ENCODE measurements at regions not wholly inside any gene's neighbourhood (a gene's known extent, or its start where the extent isn't known, plus 50 kb on each side); places are given as distances from the start of the nearest gene placed in this dataset.

GRCh38 chr18:43414006-43414405 is 136.7 kb upstream of the SYT4 start:
- Mint-ChIP-seq H3K9me3 (no peaks in the 10 kb centered on the region), H3K27ac (no peak overlapping the region), H3K4me3 (ENCODE audit: low read depth) (no peak overlapping the region), H3K4me1 (ENCODE audit: low read depth) (no peaks in the 10 kb centered on the region), H3K36me3 (ENCODE audit: low read depth) (no peaks in the 10 kb centered on the region), H3K27me3 (ENCODE audit: low read depth) (no peaks in the 10 kb centered on the region)
- intact Hi-C loops (cut with micrococcal nuclease), result no loop called here
- no peak for DNase-seq (ENCODE audit: low spot score)

GRCh38 chr18:43420091-43420490 is 142.8 kb upstream of the SYT4 start:
- DNase-seq (ENCODE audit: low spot score), result no peak
- Mint-ChIP-seq H3K27me3 (ENCODE audit: low read depth) (no peaks in the 10 kb centered on the region), H3K4me3 (ENCODE audit: low read depth) (no peak overlapping the region), H3K27ac (no peak overlapping the region), H3K4me1 (ENCODE audit: low read depth) (no peaks in the 10 kb centered on the region), H3K36me3 (ENCODE audit: low read depth) (no peaks in the 10 kb centered on the region), H3K9me3 (peaks cover 4% of the 10 kb centered on the region)
- intact Hi-C loops (cut with micrococcal nuclease), result no loop called here

DNA sequence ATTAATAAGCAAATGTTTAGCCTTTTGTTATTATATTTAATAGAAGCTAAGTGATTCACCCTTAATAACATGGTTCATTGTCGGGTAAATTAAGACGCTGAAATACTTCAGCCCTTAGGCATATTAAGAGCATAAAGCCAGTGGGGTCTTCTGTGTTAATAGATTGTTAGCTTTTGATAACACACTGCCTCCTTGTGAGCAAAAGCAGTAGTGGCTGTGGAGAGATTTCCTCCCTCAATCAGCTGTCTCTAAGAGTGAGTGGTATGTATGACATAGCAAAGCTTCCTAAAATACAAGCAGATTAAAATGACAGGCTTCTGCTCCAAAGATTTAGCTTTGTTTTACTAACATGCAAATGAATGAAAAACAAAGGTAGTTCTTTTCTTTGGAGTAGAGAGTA is 143.7 kb upstream of the SYT4 start:
- H3K27me3 Mint-ChIP-seq (ENCODE audit: low read depth), result no peaks in the 10 kb centered on the region
- H3K36me3 Mint-ChIP-seq (ENCODE audit: low read depth), result no peaks in the 10 kb centered on the region
- DNase-seq (ENCODE audit: low spot score), result no peak
- no peak overlapping the region for H3K27ac Mint-ChIP-seq
- H3K9me3 Mint-ChIP-seq, result peaks cover 10% of the 10 kb centered on the region
- intact Hi-C loops (cut with micrococcal nuclease), result no loop called here
- no peaks in the 10 kb centered on the region for H3K4me1 Mint-ChIP-seq (ENCODE audit: low read depth)
- H3K4me3 Mint-ChIP-seq (ENCODE audit: low read depth), result no peak overlapping the region

- H3K27me3 Mint-ChIP-seq (ENCODE audit: low read depth), result no peaks in the 10 kb centered on the region
- DNase-seq (ENCODE audit: low spot score), result no peak
- H3K9me3 Mint-ChIP-seq, result peaks cover 12% of the 10 kb centered on the region
- no peaks in the 10 kb centered on the region for H3K36me3 Mint-ChIP-seq (ENCODE audit: low read depth)
- H3K27ac Mint-ChIP-seq, result no peak overlapping the region
- no peak overlapping the region for H3K4me3 Mint-ChIP-seq (ENCODE audit: low read depth)
- intact Hi-C loops (cut with micrococcal nuclease), result no loop called here
- no peaks in the 10 kb centered on the region for H3K4me1 Mint-ChIP-seq (ENCODE audit: low read depth)
Measured at GRCh38 chr18:43422518-43422917, 145.2 kb upstream of the SYT4 start.

- DNase-seq (ENCODE audit: low spot score), result no peak
- Mint-ChIP-seq H3K4me1 (ENCODE audit: low read depth) (no peaks in the 10 kb centered on the region), H3K27ac (no peak overlapping the region), H3K9me3 (peaks cover 22% of the 10 kb centered on the region), H3K36me3 (ENCODE audit: low read depth) (no peaks in the 10 kb centered on the region), H3K4me3 (ENCODE audit: low read depth) (no peak overlapping the region), H3K27me3 (ENCODE audit: low read depth) (no peaks in the 10 kb centered on the region)
- intact Hi-C loops (cut with micrococcal nuclease), result no loop called here
Measured at GRCh38 chr18:43435851-43436250, 158.6 kb upstream of the SYT4 start.

DNA sequence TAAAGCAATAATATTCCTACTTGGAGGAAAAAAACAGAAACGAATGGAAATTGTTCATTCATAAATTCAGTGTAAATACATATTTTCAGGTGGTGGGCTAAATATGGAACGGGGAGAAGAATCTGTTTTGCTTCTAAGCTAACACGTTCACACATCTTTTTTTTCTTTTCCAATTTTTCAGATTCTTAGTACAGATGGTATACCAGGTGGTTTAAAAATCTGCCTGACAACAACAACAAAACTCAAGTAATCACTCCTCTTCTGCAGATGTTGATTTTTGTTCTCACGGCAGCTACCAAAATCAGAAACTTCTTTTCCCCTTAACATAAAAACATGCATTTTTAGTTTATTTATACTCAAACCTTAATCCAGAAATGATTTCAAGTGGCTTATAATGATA is 164.8 kb upstream of the SYT4 start:
- H3K27ac Mint-ChIP-seq, result no peak overlapping the region
- no peaks in the 10 kb centered on the region for H3K36me3 Mint-ChIP-seq (ENCODE audit: low read depth)
- H3K9me3 Mint-ChIP-seq, result peaks cover 29% of the 10 kb centered on the region
- no peaks in the 10 kb centered on the region for H3K27me3 Mint-ChIP-seq (ENCODE audit: low read depth)
- H3K4me3 Mint-ChIP-seq (ENCODE audit: low read depth), result no peak overlapping the region
- no peaks in the 10 kb centered on the region for H3K4me1 Mint-ChIP-seq (ENCODE audit: low read depth)
- intact Hi-C loops (cut with micrococcal nuclease), result no loop called here
- no peak for DNase-seq (ENCODE audit: low spot score)

GRCh38 chr18:43442571-43442970 is 165.3 kb upstream of the SYT4 start:
- Mint-ChIP-seq H3K27ac (no peak overlapping the region), H3K27me3 (ENCODE audit: low read depth) (no peaks in the 10 kb centered on the region), H3K9me3 (peaks cover 25% of the 10 kb centered on the region), H3K4me3 (ENCODE audit: low read depth) (no peak overlapping the region), H3K4me1 (ENCODE audit: low read depth) (no peaks in the 10 kb centered on the region), H3K36me3 (ENCODE audit: low read depth) (no peaks in the 10 kb centered on the region)
- intact Hi-C loops (cut with micrococcal nuclease), result no loop called here
- DNase-seq (ENCODE audit: low spot score), result no peak

GRCh38 chr18:43465483-43465882 is 188.2 kb upstream of the SYT4 start:
- H3K4me3 Mint-ChIP-seq (ENCODE audit: low read depth), result no peak overlapping the region
- H3K4me1 Mint-ChIP-seq (ENCODE audit: low read depth), result no peaks in the 10 kb centered on the region
- no peak for DNase-seq (ENCODE audit: low spot score)
- no peak overlapping the region for H3K27ac Mint-ChIP-seq
- H3K27me3 Mint-ChIP-seq (ENCODE audit: low read depth), result no peaks in the 10 kb centered on the region
- H3K9me3 Mint-ChIP-seq, result peaks cover 36% of the 10 kb centered on the region
- intact Hi-C loops (cut with micrococcal nuclease), result no loop called here
- no peaks in the 10 kb centered on the region for H3K36me3 Mint-ChIP-seq (ENCODE audit: low read depth)

GRCh38 chr18:43471873-43472272 is 194.6 kb upstream of the SYT4 start:
- no peaks in the 10 kb centered on the region for H3K27me3 Mint-ChIP-seq (ENCODE audit: low read depth)

DNA sequence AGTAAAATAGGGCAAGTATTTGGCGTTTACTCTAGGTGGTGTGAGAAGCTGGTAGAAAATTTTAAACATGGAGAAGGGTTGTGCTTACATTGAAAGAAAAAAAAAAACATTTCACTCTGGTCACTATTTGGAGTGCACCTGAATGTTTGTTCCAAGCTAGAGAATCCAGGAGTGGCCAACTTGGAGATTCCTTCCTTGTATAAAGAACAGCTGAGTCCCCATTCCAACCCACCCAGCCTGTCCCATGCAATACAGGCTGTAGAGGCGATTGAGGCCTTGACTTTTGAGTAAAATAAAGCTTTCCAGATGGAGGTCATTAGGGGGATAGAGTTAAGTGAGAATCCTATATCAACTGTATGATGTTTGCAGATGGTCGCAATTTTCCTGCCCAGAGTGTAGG is 203.8 kb upstream of the SYT4 start:
- no peaks in the 10 kb centered on the region for H3K27me3 Mint-ChIP-seq (ENCODE audit: low read depth)
- no peaks in the 10 kb centered on the region for H3K36me3 Mint-ChIP-seq (ENCODE audit: low read depth)
- intact Hi-C loops (cut with micrococcal nuclease), result no loop called here
- H3K27ac Mint-ChIP-seq, result no peak overlapping the region
- H3K4me1 Mint-ChIP-seq (ENCODE audit: low read depth), result no peaks in the 10 kb centered on the region
- no peak overlapping the region for H3K4me3 Mint-ChIP-seq (ENCODE audit: low read depth)
- H3K9me3 Mint-ChIP-seq, result peaks cover 20% of the 10 kb centered on the region
- no peak for DNase-seq (ENCODE audit: low spot score)

More at GRCh38 chr18:43471873-43472272, 194.6 kb upstream of the SYT4 start:
- no peaks in the 10 kb centered on the region for H3K4me1 Mint-ChIP-seq (ENCODE audit: low read depth)
- H3K36me3 Mint-ChIP-seq (ENCODE audit: low read depth), result no peaks in the 10 kb centered on the region
- H3K9me3 Mint-ChIP-seq, result peaks cover 14% of the 10 kb centered on the region
- no peak overlapping the region for H3K4me3 Mint-ChIP-seq (ENCODE audit: low read depth)
- no peak overlapping the region for H3K27ac Mint-ChIP-seq
- DNase-seq (ENCODE audit: low spot score), result no peak
- intact Hi-C loops (cut with micrococcal nuclease), result no loop called here

GRCh38 chr18:43482136-43482535 is 204.8 kb upstream of the SYT4 start:
- Mint-ChIP-seq H3K27me3 (ENCODE audit: low read depth) (no peaks in the 10 kb centered on the region), H3K4me1 (ENCODE audit: low read depth) (no peaks in the 10 kb centered on the region), H3K9me3 (peaks cover 25% of the 10 kb centered on the region), H3K27ac (no peak overlapping the region), H3K36me3 (ENCODE audit: low read depth) (no peaks in the 10 kb centered on the region), H3K4me3 (ENCODE audit: low read depth) (no peak overlapping the region)
- DNase-seq (ENCODE audit: low spot score), result no peak
- intact Hi-C loops (cut with micrococcal nuclease), result no loop called here

DNA sequence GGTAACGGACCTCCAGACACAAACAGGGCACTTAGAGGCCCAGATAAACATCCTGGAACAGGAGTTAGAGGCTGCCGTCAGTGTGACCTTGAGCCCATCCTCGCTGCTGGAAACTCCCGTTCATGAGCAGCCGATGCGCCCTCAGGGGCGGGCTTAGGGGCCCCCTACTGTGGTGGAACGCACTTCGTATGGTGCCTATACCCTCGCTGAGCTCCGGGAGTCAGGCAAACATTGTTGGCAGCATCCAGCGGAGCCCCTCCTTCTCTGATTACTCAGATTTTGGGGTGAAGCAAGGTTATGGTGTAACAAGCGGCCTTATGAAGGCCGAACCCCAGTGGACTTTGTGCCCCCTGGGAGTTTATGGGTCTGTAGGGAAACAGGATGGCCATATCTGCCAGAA is 205.3 kb upstream of the SYT4 start:
- intact Hi-C loops (cut with micrococcal nuclease), result no loop called here
- Mint-ChIP-seq H3K36me3 (ENCODE audit: low read depth) (no peaks in the 10 kb centered on the region), H3K27me3 (ENCODE audit: low read depth) (no peaks in the 10 kb centered on the region), H3K4me1 (ENCODE audit: low read depth) (no peaks in the 10 kb centered on the region), H3K9me3 (peaks cover 25% of the 10 kb centered on the region), H3K4me3 (ENCODE audit: low read depth) (no peak overlapping the region), H3K27ac (no peak overlapping the region)
- DNase-seq (ENCODE audit: low spot score), result no peak

- DNase-seq (ENCODE audit: low spot score), result no peak
- Mint-ChIP-seq H3K4me1 (ENCODE audit: low read depth) (no peaks in the 10 kb centered on the region), H3K27me3 (ENCODE audit: low read depth) (no peaks in the 10 kb centered on the region), H3K36me3 (ENCODE audit: low read depth) (no peaks in the 10 kb centered on the region), H3K27ac (no peak overlapping the region), H3K4me3 (ENCODE audit: low read depth) (no peak overlapping the region), H3K9me3 (peaks cover 30% of the 10 kb centered on the region)
- intact Hi-C loops (cut with micrococcal nuclease), result no loop called here
Measured at GRCh38 chr18:43484710-43485109, 207.4 kb upstream of the SYT4 start.

DNA sequence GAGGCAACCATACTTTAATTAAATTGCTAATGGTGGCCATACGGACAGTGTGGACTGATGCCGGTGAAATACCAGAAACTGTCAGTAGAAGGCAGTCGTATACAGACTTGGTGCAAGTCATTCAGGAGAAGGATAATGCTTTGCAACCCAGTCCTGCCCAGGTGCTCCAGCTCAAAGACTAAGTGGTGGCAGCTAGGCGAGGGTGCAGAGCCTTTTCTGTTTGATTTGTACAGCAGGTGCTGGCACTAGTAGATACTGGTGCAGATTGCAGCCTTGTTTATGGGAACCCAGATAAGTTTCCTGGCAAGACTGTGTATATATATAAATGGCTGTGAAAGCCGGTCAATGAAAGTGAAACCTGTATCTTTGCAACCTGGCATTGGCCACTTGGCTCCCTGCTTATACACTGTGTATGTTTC is 208.3 kb upstream of the SYT4 start:
- H3K27me3 Mint-ChIP-seq (ENCODE audit: low read depth), result no peaks in the 10 kb centered on the region
- H3K27ac Mint-ChIP-seq, result no peak overlapping the region
- DNase-seq (ENCODE audit: low spot score), result no peak
- no peaks in the 10 kb centered on the region for H3K4me1 Mint-ChIP-seq (ENCODE audit: low read depth)
- peaks cover 30% of the 10 kb centered on the region for H3K9me3 Mint-ChIP-seq
- no peak overlapping the region for H3K4me3 Mint-ChIP-seq (ENCODE audit: low read depth)
- no peaks in the 10 kb centered on the region for H3K36me3 Mint-ChIP-seq (ENCODE audit: low read depth)
- intact Hi-C loops (cut with micrococcal nuclease), result no loop called here
